Inflammatory macrophage treated with lipopolysaccharide for 4 hours (primary cell): ENCODE measurements at regions not wholly inside any gene's neighbourhood (a gene's known extent, or its start where the extent isn't known, plus 50 kb on each side); places are given as distances from the start of the nearest gene placed in this dataset.

Experiments
- DNase-seq: peaks from one replicate; pipeline ENCODE4 v3.0.0-alpha.2; 2020

DNA sequence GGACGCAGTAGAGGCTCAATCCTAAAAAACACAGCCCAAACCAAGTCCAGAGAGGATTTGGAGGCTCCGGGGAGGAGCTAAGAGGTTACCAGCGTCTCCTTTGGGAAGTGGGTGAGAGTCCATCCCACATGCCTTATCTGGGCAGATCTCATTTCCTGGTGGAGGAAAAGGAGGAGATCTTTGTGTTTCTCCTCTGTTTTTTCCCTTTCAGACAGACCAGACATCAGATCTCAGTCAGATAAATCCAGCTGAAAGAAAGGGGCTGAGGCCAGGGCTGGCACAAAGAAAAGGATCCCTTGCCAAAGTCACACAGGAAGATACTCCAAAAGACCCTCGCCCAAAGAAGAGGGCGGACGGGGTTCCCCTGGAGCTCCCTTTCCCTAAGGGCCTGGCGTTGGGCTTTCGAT lies 58.3 kb upstream of the COMTD1 start:
- DNase-seq = no peak

DNA sequence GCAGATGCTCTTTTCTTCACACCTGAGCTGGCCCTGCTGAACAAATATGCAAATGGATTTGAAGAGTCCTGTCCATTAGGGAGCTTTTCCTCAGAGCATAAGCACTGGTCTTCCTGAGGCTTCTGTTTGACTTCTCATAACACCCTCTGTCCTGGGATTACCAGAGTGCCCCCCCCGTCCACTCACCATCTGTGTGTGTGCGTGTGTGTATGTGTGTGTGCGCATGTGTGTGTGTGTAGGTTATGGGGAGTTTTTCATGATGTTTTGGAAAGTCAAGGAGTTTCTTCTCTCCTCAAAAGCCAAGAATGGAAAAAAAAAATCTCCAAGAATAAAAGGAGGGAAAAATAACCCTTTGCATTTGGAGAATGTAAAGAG lies 57.7 kb upstream of the COMTD1 start:
- DNase-seq = no peak

DNA sequence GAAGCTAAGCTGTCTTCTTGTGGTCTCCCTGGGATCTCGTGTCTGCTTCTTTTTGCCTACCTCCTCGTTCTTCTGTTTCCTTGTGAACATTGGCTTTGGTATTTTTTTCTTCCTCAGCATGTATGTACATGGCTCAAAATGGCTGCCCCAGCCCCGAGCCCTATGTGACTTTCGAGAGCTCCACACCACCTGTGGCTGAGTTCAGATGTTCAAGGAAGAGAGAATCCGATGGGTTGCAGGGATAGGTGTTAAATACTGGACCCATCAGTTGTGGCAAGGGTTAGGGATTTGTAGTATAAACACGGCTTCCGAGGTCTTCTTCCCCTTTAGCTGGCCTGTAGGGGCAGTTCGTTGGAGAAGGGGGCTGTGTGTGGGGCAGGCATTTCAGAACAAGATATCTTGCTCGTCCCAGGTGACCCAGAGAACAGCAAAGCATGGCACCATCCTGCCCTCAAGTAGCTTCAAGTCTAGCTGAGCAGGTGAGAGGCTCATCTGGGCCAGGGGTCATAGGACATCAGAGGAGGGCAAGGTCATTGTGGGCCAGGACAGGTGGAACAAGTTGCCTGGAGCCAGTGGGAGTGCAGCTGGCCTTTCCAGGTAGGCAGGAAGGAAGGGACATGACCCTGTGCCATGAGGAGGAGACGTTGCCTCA lies 57.2 kb upstream of the COMTD1 start:
- DNase-seq = no peak

DNA sequence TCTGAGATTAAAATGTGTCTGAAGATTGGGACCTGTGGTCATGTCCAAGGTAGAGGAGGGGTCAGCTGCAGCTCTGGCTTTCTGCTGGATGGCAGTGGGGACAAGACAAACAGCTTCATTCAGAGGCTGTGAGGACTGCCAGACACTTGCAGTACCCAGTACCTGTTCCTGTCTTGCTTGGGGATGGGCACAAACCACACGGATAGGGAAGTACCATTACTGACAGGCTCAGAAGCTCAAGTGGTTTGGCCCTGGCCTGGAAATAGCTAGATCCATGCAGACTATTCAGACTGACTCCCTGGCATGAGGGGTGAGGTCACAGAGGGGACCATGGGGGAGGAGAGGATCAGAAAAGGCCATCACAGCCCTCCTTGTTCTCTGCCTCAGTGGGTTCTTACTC lies 56.0 kb upstream of the COMTD1 start:
- DNase-seq = no peak

DNA sequence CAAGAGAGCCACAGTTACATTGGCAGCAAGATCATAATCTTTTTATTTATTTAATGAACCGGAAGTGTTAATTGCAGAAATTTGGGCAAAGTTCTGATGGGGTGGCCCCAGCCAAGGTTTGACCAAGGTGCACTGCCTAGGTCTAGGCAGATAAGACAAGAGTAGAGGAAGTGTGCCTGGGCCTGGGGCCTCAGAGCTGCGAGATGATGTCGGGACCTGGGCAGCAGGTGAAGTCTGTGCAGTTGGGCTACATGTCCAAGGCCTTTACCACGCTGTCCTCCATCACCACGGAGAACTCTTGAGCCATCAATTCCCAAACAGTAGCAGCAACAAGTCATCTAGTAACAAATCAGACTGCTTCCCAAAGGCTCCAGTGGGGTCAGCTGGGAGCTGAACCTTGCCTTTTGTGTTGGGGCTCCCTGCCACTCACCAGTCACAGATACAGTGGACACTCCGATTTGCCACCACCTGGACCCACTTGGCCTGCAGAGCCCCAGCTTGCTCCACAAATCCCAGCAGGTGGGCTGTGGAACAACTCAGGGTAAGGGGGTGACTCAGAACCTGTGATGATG lies 52.5 kb upstream of the COMTD1 start:
- DNase-seq = no peak

DNA sequence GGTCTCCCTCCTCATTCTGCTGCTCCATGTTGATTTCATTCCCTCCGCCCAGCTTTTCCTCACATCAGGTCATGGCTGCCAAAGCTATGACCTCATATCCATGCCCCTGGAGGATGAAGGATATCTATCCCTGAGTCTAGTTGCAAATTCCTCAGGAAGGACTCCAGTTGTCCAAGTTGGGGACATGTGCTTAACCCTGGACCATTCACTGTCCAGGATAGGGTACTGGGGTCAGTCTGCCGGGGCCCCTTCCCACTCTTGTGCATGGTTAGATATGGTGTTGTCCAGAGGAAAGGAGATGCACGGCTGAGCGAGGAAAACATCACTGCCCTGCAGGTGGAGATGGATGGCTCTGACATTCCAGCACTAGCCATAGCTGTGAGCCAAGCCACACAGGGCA lies 51.9 kb upstream of the COMTD1 start:
- DNase-seq = no peak

DNA sequence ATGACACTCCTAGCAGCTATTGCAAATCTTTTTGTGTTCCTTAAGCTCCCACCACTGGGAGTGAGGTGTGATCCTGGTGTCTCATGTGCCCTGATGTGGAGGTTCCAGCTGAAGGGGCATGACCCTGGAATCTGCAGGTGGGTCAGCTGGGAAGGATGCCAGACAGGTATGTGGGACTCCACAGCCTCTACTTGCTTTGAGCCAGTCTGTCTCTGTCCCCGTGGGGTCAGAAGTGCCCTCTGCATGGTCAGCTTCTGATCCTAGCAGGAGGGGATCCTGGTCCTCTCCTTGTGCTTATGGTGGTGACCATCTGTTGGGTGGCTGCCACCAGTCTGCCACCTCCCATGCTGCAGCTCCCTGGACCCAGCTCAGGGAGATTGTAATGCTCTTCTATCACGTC lies 51.1 kb upstream of the COMTD1 start:
- no peak for DNase-seq
